ENCODE measurements at regions not wholly inside any gene's neighbourhood (a gene's known extent, or its start where the extent isn't known, plus 50 kb on each side); places are given as distances from the start of the nearest gene placed in this dataset.

GRCh38 chr4:89558147-89558546 lies 250.5 kb upstream of the GPRIN3 start:
- no TSS peak for BruUV-seq (replicated peaks)
- Mint-ChIP-seq H3K27me3 (ENCODE audit: unreplicated experiment) (no peaks in the 10 kb centered on the region), H3K27ac (ENCODE audit: unreplicated experiment) (no peak overlapping the region), H3K36me3 (ENCODE audit: insufficient read depth, unreplicated experiment) (no peaks in the 10 kb centered on the region), H3K4me1 (ENCODE audit: low read depth, unreplicated experiment) (peaks cover 3% of the 10 kb centered on the region), H3K9me3 (ENCODE audit: low read depth, unreplicated experiment) (no peaks in the 10 kb centered on the region), H3K4me3 (ENCODE audit: low read depth, unreplicated experiment) (no peak overlapping the region)
- intact Hi-C loops (cut with micrococcal nuclease; ENCODE audit: unreplicated experiment): loop anchor here (10.0 kb wide), 1 partner anchor 73 kb away; no protein-coding TSS in a partner anchor
- DNase-seq: no peak
- CTCF ChIA-PET: interaction anchor here (0.7 to 1.4 kb wide), 2 partner anchors 9 to 83 kb away, joined by 4 to 5 read pairs; no protein-coding TSS in a partner anchor
- TF ChIP-seq CTCF (IDR thresholded peaks at IDR 0.05; ENCODE audit: unreplicated experiment): peak; percentile 14

- Mint-ChIP-seq H3K4me3 (ENCODE audit: low read depth, unreplicated experiment) (no peak overlapping the region), H3K9me3 (ENCODE audit: low read depth, unreplicated experiment) (no peaks in the 10 kb centered on the region), H3K36me3 (ENCODE audit: insufficient read depth, unreplicated experiment) (no peaks in the 10 kb centered on the region), H3K27ac (ENCODE audit: unreplicated experiment) (no peak overlapping the region), H3K27me3 (ENCODE audit: unreplicated experiment) (no peaks in the 10 kb centered on the region), H3K4me1 (ENCODE audit: low read depth, unreplicated experiment) (no peaks in the 10 kb centered on the region)
- no peak for TF ChIP-seq CTCF (IDR thresholded peaks at IDR 0.05; ENCODE audit: unreplicated experiment)
- CTCF ChIA-PET: no interaction called here
- intact Hi-C loops (cut with micrococcal nuclease; ENCODE audit: unreplicated experiment): loop anchor here (10.0 kb wide), 1 partner anchor 72 kb away; no protein-coding TSS in a partner anchor
- DNase-seq: no peak
- BruUV-seq (replicated peaks): no TSS peak
Observed at GRCh38 chr4:89556601-89557305, 249.2 kb upstream of the GPRIN3 start.

DNA sequence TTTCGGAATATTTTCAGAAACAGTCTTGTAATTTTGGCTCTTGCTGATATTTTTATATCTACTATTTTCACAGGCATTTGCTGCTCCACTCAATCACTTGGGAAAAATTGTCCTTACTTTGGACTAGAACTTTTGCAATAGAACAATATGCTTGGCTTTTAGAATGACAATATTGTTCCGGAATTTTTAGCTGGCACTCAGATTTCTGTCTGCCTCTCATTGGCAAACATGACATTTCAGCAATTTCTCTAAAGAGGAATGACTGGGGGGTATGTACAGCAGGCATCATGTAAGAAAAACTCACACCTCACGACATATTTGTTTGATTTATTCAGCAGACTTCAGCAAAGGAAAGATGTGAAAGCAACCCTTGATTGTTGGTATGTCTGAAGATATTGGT lies 243.6 kb upstream of the GPRIN3 start:
- BruUV-seq (replicated peaks): no TSS peak
- no peaks in the 10 kb centered on the region for H3K4me1 Mint-ChIP-seq (ENCODE audit: low read depth, unreplicated experiment)
- no peak for DNase-seq
- H3K27me3 Mint-ChIP-seq (ENCODE audit: unreplicated experiment): no peaks in the 10 kb centered on the region
- H3K4me3 Mint-ChIP-seq (ENCODE audit: low read depth, unreplicated experiment): no peak overlapping the region
- H3K36me3 Mint-ChIP-seq (ENCODE audit: insufficient read depth, unreplicated experiment): no peaks in the 10 kb centered on the region
- no peak for TF ChIP-seq CTCF (IDR thresholded peaks at IDR 0.05; ENCODE audit: unreplicated experiment)
- intact Hi-C loops (cut with micrococcal nuclease; ENCODE audit: unreplicated experiment): loop anchor here (10.0 kb wide), 1 partner anchor 66 kb away; no protein-coding TSS in a partner anchor
- CTCF ChIA-PET: no interaction called here
- H3K27ac Mint-ChIP-seq (ENCODE audit: unreplicated experiment): no peak overlapping the region
- no peaks in the 10 kb centered on the region for H3K9me3 Mint-ChIP-seq (ENCODE audit: low read depth, unreplicated experiment)

- no peak for DNase-seq
- H3K36me3 Mint-ChIP-seq (ENCODE audit: insufficient read depth, unreplicated experiment): no peaks in the 10 kb centered on the region
- H3K4me3 Mint-ChIP-seq (ENCODE audit: low read depth, unreplicated experiment): no peak overlapping the region
- intact Hi-C loops (cut with micrococcal nuclease; ENCODE audit: unreplicated experiment): loop anchor here (10.0 kb wide), 1 partner anchor 65 kb away; no protein-coding TSS in a partner anchor
- no peaks in the 10 kb centered on the region for H3K9me3 Mint-ChIP-seq (ENCODE audit: low read depth, unreplicated experiment)
- H3K27ac Mint-ChIP-seq (ENCODE audit: unreplicated experiment): no peak overlapping the region
- BruUV-seq (replicated peaks): no TSS peak
- CTCF ChIA-PET: interaction anchor here (0.8 kb wide), 1 partner anchor 64 kb away, joined by 3 read pairs; no protein-coding TSS in a partner anchor
- no peaks in the 10 kb centered on the region for H3K4me1 Mint-ChIP-seq (ENCODE audit: low read depth, unreplicated experiment)
- no peak for TF ChIP-seq CTCF (IDR thresholded peaks at IDR 0.05; ENCODE audit: unreplicated experiment)
- H3K27me3 Mint-ChIP-seq (ENCODE audit: unreplicated experiment): no peaks in the 10 kb centered on the region
Observed at GRCh38 chr4:89549907-89550306, 242.3 kb upstream of the GPRIN3 start.

Data from Calu3 (cell line).